ENCODE measurements at regions not wholly inside any gene's neighbourhood (a gene's known extent, or its start where the extent isn't known, plus 50 kb on each side); places are given as distances from the start of the nearest gene placed in this dataset.
"Not testable (repeated sequence)": the region's sequence is repeated elsewhere in the genome, so short reads cannot be mapped to it uniquely, and the experiment has no call there.

DNA sequence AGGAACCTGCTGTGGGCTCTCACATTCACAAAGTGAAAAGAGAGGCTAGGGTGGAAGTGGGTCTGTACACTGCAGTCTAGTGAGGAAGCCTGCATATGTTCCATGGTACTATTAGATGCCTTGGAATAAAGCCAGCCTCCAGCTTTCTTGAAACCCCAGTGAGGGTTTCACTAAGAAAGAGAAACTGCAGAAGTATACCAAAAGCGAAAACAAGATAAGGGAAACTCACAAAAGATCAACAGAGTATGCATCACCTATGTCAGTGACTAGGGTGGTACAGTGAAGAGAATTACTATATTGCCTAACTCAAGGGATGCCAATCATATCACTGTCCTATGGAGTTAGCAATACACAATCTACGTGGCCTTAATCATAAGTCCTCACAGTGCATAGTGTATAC is 212.5 kb upstream of the GADL1 start:
- intact Hi-C loops (cut with DNase I) = no loop called here
- TF ChIP-seq, protein P1, sequence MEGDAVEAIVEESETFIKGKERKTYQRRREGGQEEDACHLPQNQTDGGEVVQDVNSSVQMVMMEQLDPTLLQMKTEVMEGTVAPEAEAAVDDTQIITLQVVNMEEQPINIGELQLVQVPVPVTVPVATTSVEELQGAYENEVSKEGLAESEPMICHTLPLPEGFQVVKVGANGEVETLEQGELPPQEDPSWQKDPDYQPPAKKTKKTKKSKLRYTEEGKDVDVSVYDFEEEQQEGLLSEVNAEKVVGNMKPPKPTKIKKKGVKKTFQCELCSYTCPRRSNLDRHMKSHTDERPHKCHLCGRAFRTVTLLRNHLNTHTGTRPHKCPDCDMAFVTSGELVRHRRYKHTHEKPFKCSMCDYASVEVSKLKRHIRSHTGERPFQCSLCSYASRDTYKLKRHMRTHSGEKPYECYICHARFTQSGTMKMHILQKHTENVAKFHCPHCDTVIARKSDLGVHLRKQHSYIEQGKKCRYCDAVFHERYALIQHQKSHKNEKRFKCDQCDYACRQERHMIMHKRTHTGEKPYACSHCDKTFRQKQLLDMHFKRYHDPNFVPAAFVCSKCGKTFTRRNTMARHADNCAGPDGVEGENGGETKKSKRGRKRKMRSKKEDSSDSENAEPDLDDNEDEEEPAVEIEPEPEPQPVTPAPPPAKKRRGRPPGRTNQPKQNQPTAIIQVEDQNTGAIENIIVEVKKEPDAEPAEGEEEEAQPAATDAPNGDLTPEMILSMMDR (IDR thresholded peaks at IDR 0.05) = no peak
- TF ChIP-seq POLR2A (IDR thresholded peaks at IDR 0.05) = no peak
- no peak for TF ChIP-seq POLR2AphosphoS5 (IDR thresholded peaks at IDR 0.05; ENCODE audit: insufficient read depth in 1 of 2, low read depth in 1 of 2)
- no peaks in the 10 kb centered on the region for H3K9me3 ChIP-seq

DNA sequence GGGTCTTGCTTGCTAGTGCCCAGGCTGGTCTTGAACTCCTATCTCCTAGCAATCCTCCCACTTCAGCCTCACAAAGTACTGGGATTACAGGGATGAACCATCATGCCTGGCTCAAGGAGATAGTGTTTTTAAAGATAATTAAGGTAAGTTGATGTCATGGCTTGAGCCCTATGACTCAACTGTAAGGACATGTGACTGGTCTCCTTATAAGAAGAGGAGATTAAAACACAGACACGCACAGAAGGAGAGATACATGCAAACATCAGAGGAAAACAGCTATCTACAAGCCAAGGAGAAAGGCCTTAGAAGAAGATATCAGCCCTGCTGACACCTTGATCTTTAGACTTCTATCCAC is 220.4 kb upstream of the GADL1 start:
- Histone ChIP-seq H3K9me3 (no peaks in the 10 kb centered on the region), H3K36me3 (no peaks in the 10 kb centered on the region), H3K4me3 (no peak overlapping the region), H3K27me3 (no peaks in the 10 kb centered on the region), H3K4me1 (no peaks in the 10 kb centered on the region), H3K27ac (no peak overlapping the region)
- DNase-seq (ENCODE audit: extremely low spot score in 2 of 2) = no peak
- intact Hi-C loops (cut with DNase I) = no loop called here
- TF ChIP-seq, protein P1 (IDR thresholded peaks at IDR 0.05) = no peak
- TF ChIP-seq POLR2A (IDR thresholded peaks at IDR 0.05) (no peak), POLR2AphosphoS5 (IDR thresholded peaks at IDR 0.05; ENCODE audit: insufficient read depth in 1 of 2, low read depth in 1 of 2) (no peak)

More for the DNA sequence above, 212.5 kb upstream of the GADL1 start:
- DNase-seq (ENCODE audit: extremely low spot score in 2 of 2) = no peak
- no peaks in the 10 kb centered on the region for H3K4me1 ChIP-seq
- no peaks in the 10 kb centered on the region for H3K27me3 ChIP-seq
- no peak overlapping the region for H3K27ac ChIP-seq
- no peak overlapping the region for H3K4me3 ChIP-seq
- no peaks in the 10 kb centered on the region for H3K36me3 ChIP-seq

DNA sequence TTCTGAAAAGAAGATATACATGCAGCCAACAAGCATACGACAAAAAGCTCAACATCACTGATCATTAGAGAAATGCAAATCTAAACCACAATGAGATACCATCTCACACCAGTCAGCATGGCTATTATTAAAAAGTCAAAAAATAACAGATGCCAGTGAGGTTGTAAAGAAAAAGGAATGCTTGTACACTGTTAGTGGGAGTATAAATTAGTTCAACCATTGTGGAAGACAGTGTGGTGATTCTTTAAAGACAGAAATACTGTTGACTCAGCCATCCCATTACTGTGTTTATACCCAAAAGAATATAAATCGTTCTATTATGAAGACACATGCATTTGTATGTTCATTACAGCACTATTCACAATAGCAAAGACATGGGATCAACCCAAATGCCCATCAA is 221.1 kb upstream of the GADL1 start:
- H3K27ac ChIP-seq; intact Hi-C loops (cut with DNase I); H3K4me3 ChIP-seq; H3K4me1 ChIP-seq; H3K27me3 ChIP-seq; H3K9me3 ChIP-seq; H3K36me3 ChIP-seq; DNase-seq (ENCODE audit: extremely low spot score in 2 of 2): not testable (repeated sequence)

DNA sequence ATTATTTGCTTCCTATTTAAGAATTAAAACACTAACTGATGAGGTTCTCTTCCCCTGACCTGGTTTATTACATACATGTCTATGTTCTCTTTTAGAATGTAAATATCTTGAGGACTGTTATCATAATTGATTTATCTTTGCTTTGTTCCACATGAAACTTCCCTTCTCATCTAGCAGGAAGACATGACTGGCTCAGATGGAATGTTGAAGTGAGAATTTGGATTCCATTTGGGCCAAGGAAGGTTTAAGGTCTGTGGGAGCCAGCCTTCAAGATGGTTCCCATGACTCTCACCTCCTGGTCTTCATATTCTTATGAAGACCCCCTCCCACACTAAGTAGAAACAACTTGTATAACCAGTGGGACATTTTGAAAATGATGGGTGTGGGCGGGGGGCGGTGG is 222.2 kb upstream of the GADL1 start:
- no peaks in the 10 kb centered on the region for H3K9me3 ChIP-seq
- no peak overlapping the region for H3K4me3 ChIP-seq
- H3K27ac ChIP-seq = no peak overlapping the region
- intact Hi-C loops (cut with DNase I) = no loop called here
- TF ChIP-seq, protein P1 (IDR thresholded peaks at IDR 0.05) = no peak
- no peak for TF ChIP-seq POLR2AphosphoS5 (IDR thresholded peaks at IDR 0.05; ENCODE audit: insufficient read depth in 1 of 2, low read depth in 1 of 2)
- no peak for TF ChIP-seq POLR2A (IDR thresholded peaks at IDR 0.05)
- H3K27me3 ChIP-seq = no peaks in the 10 kb centered on the region
- H3K4me1 ChIP-seq = no peaks in the 10 kb centered on the region
- no peaks in the 10 kb centered on the region for H3K36me3 ChIP-seq
- no peak for DNase-seq (ENCODE audit: extremely low spot score in 2 of 2)

DNA sequence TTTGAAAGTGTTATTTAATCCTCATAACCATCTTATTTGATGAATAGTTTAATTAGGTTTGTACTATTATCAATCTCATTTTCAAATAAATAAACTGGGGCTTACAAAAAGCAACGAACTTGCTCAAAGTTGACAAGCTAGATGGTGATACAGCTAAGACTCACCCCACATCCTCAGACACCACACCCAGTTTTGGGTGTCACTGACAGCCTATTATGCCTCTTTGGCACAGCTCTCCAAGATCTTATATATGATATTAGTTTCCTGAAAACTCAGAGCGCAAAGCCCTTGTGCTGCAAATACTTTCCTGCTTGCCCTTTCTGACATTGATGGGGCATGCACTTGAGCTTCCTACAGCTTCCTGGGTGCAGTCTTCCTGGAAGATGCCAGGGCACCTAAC is 223.4 kb upstream of the GADL1 start:
- Histone ChIP-seq H3K36me3 (no peaks in the 10 kb centered on the region), H3K9me3 (no peaks in the 10 kb centered on the region), H3K4me1 (no peaks in the 10 kb centered on the region), H3K4me3 (no peak overlapping the region), H3K27me3 (no peaks in the 10 kb centered on the region), H3K27ac (no peak overlapping the region)
- intact Hi-C loops (cut with DNase I) = no loop called here
- DNase-seq (ENCODE audit: extremely low spot score in 2 of 2) = no peak
- TF ChIP-seq, protein P1 (IDR thresholded peaks at IDR 0.05) = no peak
- TF ChIP-seq POLR2A (IDR thresholded peaks at IDR 0.05) = no peak
- no peak for TF ChIP-seq POLR2AphosphoS5 (IDR thresholded peaks at IDR 0.05; ENCODE audit: insufficient read depth in 1 of 2, low read depth in 1 of 2)

DNA sequence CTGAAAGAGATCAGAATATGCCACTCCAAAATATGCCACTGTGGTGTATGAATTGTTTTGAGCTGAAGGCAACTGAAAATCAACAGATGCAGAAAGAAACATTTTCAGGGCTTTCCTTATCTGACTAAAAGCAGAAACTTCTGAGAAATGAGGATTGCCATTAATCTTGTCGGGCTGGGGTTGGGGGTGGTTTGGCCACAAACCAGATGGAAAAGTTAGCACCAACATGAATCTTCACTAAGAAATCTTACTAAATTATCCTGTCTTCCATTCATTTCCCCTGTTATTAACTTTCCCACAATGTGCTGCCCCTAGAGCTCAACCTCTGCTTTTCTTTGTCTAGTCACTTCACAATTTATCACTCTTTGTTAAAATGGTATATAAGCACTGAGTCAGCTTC is 229.9 kb upstream of the GADL1 start:
- Histone ChIP-seq H3K9me3 (no peaks in the 10 kb centered on the region), H3K27ac (no peak overlapping the region), H3K4me3 (no peak overlapping the region), H3K27me3 (no peaks in the 10 kb centered on the region), H3K4me1 (no peaks in the 10 kb centered on the region), H3K36me3 (no peaks in the 10 kb centered on the region)
- TF ChIP-seq POLR2AphosphoS5 (IDR thresholded peaks at IDR 0.05; ENCODE audit: insufficient read depth in 1 of 2, low read depth in 1 of 2) (no peak), POLR2A (IDR thresholded peaks at IDR 0.05) (no peak)
- TF ChIP-seq, protein P1 (IDR thresholded peaks at IDR 0.05) = no peak
- no peak for DNase-seq (ENCODE audit: extremely low spot score in 2 of 2)
- intact Hi-C loops (cut with DNase I) = loop anchor here (10.0 kb wide), 1 partner anchor 350 kb away; no protein-coding TSS in a partner anchor

All from vagina (tissue), 2 donors.